ENCODE measurements at regions not wholly inside any gene's neighbourhood (a gene's known extent, or its start where the extent isn't known, plus 50 kb on each side); places are given as distances from the start of the nearest gene placed in this dataset.

- no peak for DNase-seq
Measured at GRCh38 chr3:159791336-159791735, 197.3 kb upstream of the IL12A start.

- DNase-seq, result no peak
Measured at GRCh38 chr3:159792070-159792469, 196.6 kb upstream of the IL12A start.

- DNase-seq, result no peak
Measured at GRCh38 chr3:159795042-159795441, 193.6 kb upstream of the IL12A start.

- DNase-seq, result no peak
Measured at GRCh38 chr3:159795681-159796175, 192.9 kb upstream of the IL12A start.

- DNase-seq, result no peak
Measured at GRCh38 chr3:159796226-159796625, 192.4 kb upstream of the IL12A start.

GRCh38 chr3:159796744-159797143 is 191.9 kb upstream of the IL12A start:
- no peak for DNase-seq

- no peak for DNase-seq
Measured at GRCh38 chr3:159797771-159798170, 190.9 kb upstream of the IL12A start.

- no peak for DNase-seq
Measured at GRCh38 chr3:159798951-159799350, 189.7 kb upstream of the IL12A start.

- no peak for DNase-seq
Measured at GRCh38 chr3:159800434-159801155, 188.0 kb upstream of the IL12A start.

GRCh38 chr3:159802864-159803263 is 185.8 kb upstream of the IL12A start:
- DNase-seq, result no peak

- DNase-seq, result no peak
Measured at GRCh38 chr3:159803459-159803858, 185.2 kb upstream of the IL12A start.

- peak; percentile 85 for DNase-seq
Measured at GRCh38 chr3:159804726-159805410, 183.8 kb upstream of the IL12A start.

GRCh38 chr3:159805411-159805772 is 183.2 kb upstream of the IL12A start:
- no peak for DNase-seq

- DNase-seq, result no peak
Measured at GRCh38 chr3:159806412-159806811, 182.2 kb upstream of the IL12A start.

- no peak for DNase-seq
Measured at GRCh38 chr3:159807137-159808040, 181.2 kb upstream of the IL12A start.

- no peak for DNase-seq
Measured at GRCh38 chr3:159813822-159814531, 174.7 kb upstream of the IL12A start.

- DNase-seq, result no peak
Measured at GRCh38 chr3:159816512-159816911, 172.1 kb upstream of the IL12A start.

GRCh38 chr3:159817126-159817525 is 171.5 kb upstream of the IL12A start:
- DNase-seq, result no peak

GRCh38 chr3:159817571-159817970 is 171.1 kb upstream of the IL12A start:
- DNase-seq, result no peak

GRCh38 chr3:159818399-159818798 is 170.2 kb upstream of the IL12A start:
- DNase-seq, result no peak

- no peak for DNase-seq
Measured at GRCh38 chr3:159818997-159819500, 169.6 kb upstream of the IL12A start.

GRCh38 chr3:159819676-159820075 is 169.0 kb upstream of the IL12A start:
- DNase-seq, result no peak

All from left kidney (tissue), 1 donor.